ENCODE measurements at regions not wholly inside any gene's neighbourhood (a gene's known extent, or its start where the extent isn't known, plus 50 kb on each side); places are given as distances from the start of the nearest gene placed in this dataset.

DNA sequence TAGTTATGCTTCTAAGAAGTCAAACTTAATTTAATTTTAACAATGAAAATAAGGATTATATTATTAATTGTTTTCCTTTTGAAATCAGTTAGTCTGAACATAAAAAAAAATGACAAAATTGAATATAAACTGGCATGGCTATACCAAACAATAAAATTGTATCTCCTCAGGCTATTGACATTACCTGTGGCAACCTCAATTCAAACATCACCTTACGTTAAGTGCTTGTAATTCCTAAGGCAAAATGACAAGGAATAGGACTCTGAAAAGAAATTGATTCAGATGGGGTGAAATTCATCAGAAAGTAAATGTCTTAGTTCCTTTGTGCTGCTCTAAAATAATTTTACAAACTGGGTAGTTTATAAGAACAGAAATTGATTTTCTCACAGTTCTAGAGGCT lies 89.5 kb downstream of the SLITRK6 start:
- ChIA-PET RAD21 (ENCODE audit: low non-redundant PET in 1 of 2, low total read pairs in 2 of 2, uncharacterized antibody in 2 of 2, unreplicated experiment in 2 of 2) (no interaction called here), POLR2A (no interaction called here), CTCF (no interaction called here)
- no peak overlapping the region for H3K9ac ChIP-seq (ENCODE audit: low read length)
- no peak overlapping the region for H3K27ac ChIP-seq (ENCODE audit: low read depth, low read length)
- H2AFZ ChIP-seq (ENCODE audit: low read depth, low read length, poor library complexity, severe bottlenecking), result no peak overlapping the region
- no peak for ATAC-seq
- no peak overlapping the region for H3K4me3 ChIP-seq (replicated peaks in 1 of 2; ENCODE audit: low read depth in 1 of 2, low read length in 2 of 2)
- H3K27me3 ChIP-seq (ENCODE audit: insufficient read depth, low read length), result no peaks in the 10 kb centered on the region
- no peak for TF ChIP-seq RAD21 (IDR thresholded peaks at IDR 0.05; ENCODE audit: low read depth)
- intact Hi-C loops (cut with micrococcal nuclease), result no loop called here
- H3K9me2 ChIP-seq (ENCODE audit: insufficient read depth), result no peaks in the 10 kb centered on the region
- H3K4me1 ChIP-seq (ENCODE audit: control insufficient read depth in 1 of 2, insufficient read depth in 2 of 2, low read length in 2 of 2), result no peaks in the 10 kb centered on the region
- H4K20me1 ChIP-seq (ENCODE audit: insufficient read depth), result no peaks in the 10 kb centered on the region
- H3K4me2 ChIP-seq (ENCODE audit: low read length), result no peak overlapping the region
- H3K79me2 ChIP-seq (ENCODE audit: insufficient read depth, low read length), result no peaks in the 10 kb centered on the region
- no TSS peak for BruUV-seq (replicated peaks)
- no peak for DNase-seq (ENCODE audit: low read depth, low spot score)
- no peaks in the 10 kb centered on the region for H3K9me3 ChIP-seq (ENCODE audit: control insufficient read depth in 1 of 2, insufficient read depth in 1 of 2, low read depth in 1 of 2, low read length in 2 of 2)
- no peaks in the 10 kb centered on the region for H3K36me3 ChIP-seq (ENCODE audit: control insufficient read depth in 1 of 2, insufficient read depth in 2 of 2, low read length in 2 of 2)

DNA sequence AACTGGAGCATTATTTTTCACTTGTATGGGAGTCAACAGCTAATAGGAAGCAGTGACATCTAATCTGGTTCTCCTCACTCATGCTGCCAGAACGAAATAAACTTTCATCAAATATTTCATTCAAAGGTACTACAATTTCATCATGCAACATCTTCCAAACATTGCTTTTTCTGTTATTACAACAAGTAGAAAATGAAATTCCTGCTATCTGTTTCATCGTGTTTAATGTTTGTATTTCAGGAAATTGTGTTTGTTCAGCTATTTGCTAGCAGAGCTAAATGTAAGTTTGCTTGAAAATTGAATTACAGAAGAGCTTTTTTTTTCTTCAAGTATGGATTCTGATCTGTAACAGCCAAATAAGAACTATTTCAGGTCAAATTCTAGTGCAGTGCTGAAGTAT lies 90.1 kb downstream of the SLITRK6 start:
- H3K27ac ChIP-seq (ENCODE audit: low read depth, low read length), result no peak overlapping the region
- no peaks in the 10 kb centered on the region for H3K4me1 ChIP-seq (ENCODE audit: control insufficient read depth in 1 of 2, insufficient read depth in 2 of 2, low read length in 2 of 2)
- no peak overlapping the region for H3K4me2 ChIP-seq (ENCODE audit: low read length)
- H2AFZ ChIP-seq (ENCODE audit: low read depth, low read length, poor library complexity, severe bottlenecking), result no peak overlapping the region
- ATAC-seq (no peak), DNase-seq (ENCODE audit: low read depth, low spot score) (no peak)
- H3K79me2 ChIP-seq (ENCODE audit: insufficient read depth, low read length), result no peaks in the 10 kb centered on the region
- H3K36me3 ChIP-seq (ENCODE audit: control insufficient read depth in 1 of 2, insufficient read depth in 2 of 2, low read length in 2 of 2), result no peaks in the 10 kb centered on the region
- POLR2A ChIA-PET, result no interaction called here
- H3K9ac ChIP-seq (ENCODE audit: low read length), result no peak overlapping the region
- no peaks in the 10 kb centered on the region for H4K20me1 ChIP-seq (ENCODE audit: insufficient read depth)
- intact Hi-C loops (cut with micrococcal nuclease), result no loop called here
- BruUV-seq (replicated peaks), result no TSS peak
- CTCF ChIA-PET, result no interaction called here
- H3K4me3 ChIP-seq (replicated peaks in 1 of 2; ENCODE audit: low read depth in 1 of 2, low read length in 2 of 2), result no peak overlapping the region
- RAD21 ChIA-PET (ENCODE audit: low non-redundant PET in 1 of 2, low total read pairs in 2 of 2, uncharacterized antibody in 2 of 2, unreplicated experiment in 2 of 2), result no interaction called here
- no peaks in the 10 kb centered on the region for H3K9me3 ChIP-seq (ENCODE audit: control insufficient read depth in 1 of 2, insufficient read depth in 1 of 2, low read depth in 1 of 2, low read length in 2 of 2)
- H3K27me3 ChIP-seq (ENCODE audit: insufficient read depth, low read length), result no peaks in the 10 kb centered on the region
- H3K9me2 ChIP-seq (ENCODE audit: insufficient read depth), result no peaks in the 10 kb centered on the region
- TF ChIP-seq EZH2phosphoT487 (IDR thresholded peaks at IDR 0.05; ENCODE audit: borderline replicate concordance) (no peak), SIN3A (IDR thresholded peaks at IDR 0.05; ENCODE audit: low read depth) (no peak), POLR2A (IDR thresholded peaks at IDR 0.05; ENCODE audit: borderline replicate concordance, extremely low read depth, insufficient read depth, insufficient read length) (no peak), EZH2 (IDR thresholded peaks at IDR 0.05) (no peak), ZFX (IDR thresholded peaks at IDR 0.05) (no peak), ZNF274 (IDR thresholded peaks at IDR 0.05; ENCODE audit: low read depth, low read length) (no peak), POLR2AphosphoS5 (IDR thresholded peaks at IDR 0.05; ENCODE audit: low read depth, low read length) (no peak), SRF (IDR thresholded peaks at IDR 0.05; ENCODE audit: low read depth) (no peak), CEBPB (IDR thresholded peaks at IDR 0.05; ENCODE audit: low read depth) (no peak), SP1 (IDR thresholded peaks at IDR 0.05; ENCODE audit: low read depth) (no peak), TCF7L2 (IDR thresholded peaks at IDR 0.05; ENCODE audit: borderline replicate concordance, extremely low read depth, insufficient read depth, insufficient read length) (no peak), ELF1 (IDR thresholded peaks at IDR 0.05; ENCODE audit: borderline replicate concordance, low read depth) (no peak)
- TF ChIP-seq, protein P1, sequence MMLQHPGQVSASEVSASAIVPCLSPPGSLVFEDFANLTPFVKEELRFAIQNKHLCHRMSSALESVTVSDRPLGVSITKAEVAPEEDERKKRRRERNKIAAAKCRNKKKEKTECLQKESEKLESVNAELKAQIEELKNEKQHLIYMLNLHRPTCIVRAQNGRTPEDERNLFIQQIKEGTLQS (IDR thresholded peaks at IDR 0.05), result no peak
- TF ChIP-seq, protein P2, sequence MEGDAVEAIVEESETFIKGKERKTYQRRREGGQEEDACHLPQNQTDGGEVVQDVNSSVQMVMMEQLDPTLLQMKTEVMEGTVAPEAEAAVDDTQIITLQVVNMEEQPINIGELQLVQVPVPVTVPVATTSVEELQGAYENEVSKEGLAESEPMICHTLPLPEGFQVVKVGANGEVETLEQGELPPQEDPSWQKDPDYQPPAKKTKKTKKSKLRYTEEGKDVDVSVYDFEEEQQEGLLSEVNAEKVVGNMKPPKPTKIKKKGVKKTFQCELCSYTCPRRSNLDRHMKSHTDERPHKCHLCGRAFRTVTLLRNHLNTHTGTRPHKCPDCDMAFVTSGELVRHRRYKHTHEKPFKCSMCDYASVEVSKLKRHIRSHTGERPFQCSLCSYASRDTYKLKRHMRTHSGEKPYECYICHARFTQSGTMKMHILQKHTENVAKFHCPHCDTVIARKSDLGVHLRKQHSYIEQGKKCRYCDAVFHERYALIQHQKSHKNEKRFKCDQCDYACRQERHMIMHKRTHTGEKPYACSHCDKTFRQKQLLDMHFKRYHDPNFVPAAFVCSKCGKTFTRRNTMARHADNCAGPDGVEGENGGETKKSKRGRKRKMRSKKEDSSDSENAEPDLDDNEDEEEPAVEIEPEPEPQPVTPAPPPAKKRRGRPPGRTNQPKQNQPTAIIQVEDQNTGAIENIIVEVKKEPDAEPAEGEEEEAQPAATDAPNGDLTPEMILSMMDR (IDR thresholded peaks at IDR 0.05 in 2 of 3, conservative IDR thresholded peaks at IDR 0.05 in 1 of 3; ENCODE audit: borderline replicate concordance in 1 of 3, insufficient read depth in 1 of 3, low read depth in 2 of 3, low read length in 2 of 3), result no peak
- TF ChIP-seq, protein P3, sequence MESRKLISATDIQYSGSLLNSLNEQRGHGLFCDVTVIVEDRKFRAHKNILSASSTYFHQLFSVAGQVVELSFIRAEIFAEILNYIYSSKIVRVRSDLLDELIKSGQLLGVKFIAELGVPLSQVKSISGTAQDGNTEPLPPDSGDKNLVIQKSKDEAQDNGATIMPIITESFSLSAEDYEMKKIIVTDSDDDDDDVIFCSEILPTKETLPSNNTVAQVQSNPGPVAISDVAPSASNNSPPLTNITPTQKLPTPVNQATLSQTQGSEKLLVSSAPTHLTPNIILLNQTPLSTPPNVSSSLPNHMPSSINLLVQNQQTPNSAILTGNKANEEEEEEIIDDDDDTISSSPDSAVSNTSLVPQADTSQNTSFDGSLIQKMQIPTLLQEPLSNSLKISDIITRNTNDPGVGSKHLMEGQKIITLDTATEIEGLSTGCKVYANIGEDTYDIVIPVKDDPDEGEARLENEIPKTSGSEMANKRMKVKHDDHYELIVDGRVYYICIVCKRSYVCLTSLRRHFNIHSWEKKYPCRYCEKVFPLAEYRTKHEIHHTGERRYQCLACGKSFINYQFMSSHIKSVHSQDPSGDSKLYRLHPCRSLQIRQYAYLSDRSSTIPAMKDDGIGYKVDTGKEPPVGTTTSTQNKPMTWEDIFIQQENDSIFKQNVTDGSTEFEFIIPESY (IDR thresholded peaks at IDR 0.05; ENCODE audit: extremely low read depth, insufficient replicate concordance, low read length), result no peak
- TF ChIP-seq, protein P4, sequence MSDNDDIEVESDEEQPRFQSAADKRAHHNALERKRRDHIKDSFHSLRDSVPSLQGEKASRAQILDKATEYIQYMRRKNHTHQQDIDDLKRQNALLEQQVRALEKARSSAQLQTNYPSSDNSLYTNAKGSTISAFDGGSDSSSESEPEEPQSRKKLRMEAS (IDR thresholded peaks at IDR 0.05), result no peak

Data from HCT116 (cell line).